B cell (primary cell): ENCODE measurements at regions not wholly inside any gene's neighbourhood (a gene's known extent, or its start where the extent isn't known, plus 50 kb on each side); places are given as distances from the start of the nearest gene placed in this dataset.

Source experiments
- EZH2 ChIP-seq: IDR thresholded peaks from 2 replicates; pipeline ENCODE4 v1.6.1; 2012; ENCODE audit warnings: borderline replicate concordance, low read depth, mild to moderate bottlenecking, moderate library complexity, low read length; ENCODE audit not compliant: insufficient read depth, poor library complexity, severe bottlenecking
- TF ChIP-seq, protein P1 (sequence below): fragments of 200-600 bp; IDR thresholded peaks from one replicate; pipeline ENCODE4 v1.8.0; 2022; ENCODE audit warnings: antibody characterized with exemption, mild to moderate bottlenecking

DNA sequence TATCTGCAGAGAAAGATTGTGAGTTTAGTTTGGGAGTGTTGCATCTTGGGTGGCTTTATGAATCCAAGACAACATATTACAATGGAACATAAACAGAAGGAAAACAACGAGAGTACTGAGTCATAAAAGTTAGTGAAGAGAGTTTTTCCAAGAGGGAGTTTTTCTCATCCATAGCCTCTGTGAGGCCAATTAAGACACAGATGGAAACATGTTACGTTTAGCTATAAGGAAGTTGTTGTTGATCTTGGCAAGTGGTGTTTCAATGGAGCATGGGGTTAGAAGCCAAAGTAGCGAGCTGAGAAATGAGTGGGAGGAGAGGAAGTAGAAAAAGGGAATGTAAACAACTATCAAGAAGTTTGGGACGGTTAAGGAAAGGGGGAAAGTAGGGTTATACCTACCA lies 53.3 kb upstream of the SPATA31D4 start:
- TF ChIP-seq, protein P1, sequence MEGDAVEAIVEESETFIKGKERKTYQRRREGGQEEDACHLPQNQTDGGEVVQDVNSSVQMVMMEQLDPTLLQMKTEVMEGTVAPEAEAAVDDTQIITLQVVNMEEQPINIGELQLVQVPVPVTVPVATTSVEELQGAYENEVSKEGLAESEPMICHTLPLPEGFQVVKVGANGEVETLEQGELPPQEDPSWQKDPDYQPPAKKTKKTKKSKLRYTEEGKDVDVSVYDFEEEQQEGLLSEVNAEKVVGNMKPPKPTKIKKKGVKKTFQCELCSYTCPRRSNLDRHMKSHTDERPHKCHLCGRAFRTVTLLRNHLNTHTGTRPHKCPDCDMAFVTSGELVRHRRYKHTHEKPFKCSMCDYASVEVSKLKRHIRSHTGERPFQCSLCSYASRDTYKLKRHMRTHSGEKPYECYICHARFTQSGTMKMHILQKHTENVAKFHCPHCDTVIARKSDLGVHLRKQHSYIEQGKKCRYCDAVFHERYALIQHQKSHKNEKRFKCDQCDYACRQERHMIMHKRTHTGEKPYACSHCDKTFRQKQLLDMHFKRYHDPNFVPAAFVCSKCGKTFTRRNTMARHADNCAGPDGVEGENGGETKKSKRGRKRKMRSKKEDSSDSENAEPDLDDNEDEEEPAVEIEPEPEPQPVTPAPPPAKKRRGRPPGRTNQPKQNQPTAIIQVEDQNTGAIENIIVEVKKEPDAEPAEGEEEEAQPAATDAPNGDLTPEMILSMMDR: no peak
- no peak for TF ChIP-seq EZH2
